ENCODE measurements at regions not wholly inside any gene's neighbourhood (a gene's known extent, or its start where the extent isn't known, plus 50 kb on each side); places are given as distances from the start of the nearest gene placed in this dataset.

GRCh38 chr19:31145007-31145406, 204.2 kb downstream of the TSHZ3 start:
- Histone ChIP-seq H3K4me1 (ENCODE audit: control insufficient read depth in 1 of 2, insufficient read depth in 2 of 2, low read length in 2 of 2) (no peaks in the 10 kb centered on the region), H3K36me3 (ENCODE audit: control insufficient read depth in 1 of 2, insufficient read depth in 2 of 2, low read length in 2 of 2) (no peaks in the 10 kb centered on the region), H3K9ac (ENCODE audit: low read depth in 1 of 2, low read length in 2 of 2) (no peak overlapping the region), H3K9me3 (ENCODE audit: control insufficient read depth in 1 of 2, low read length in 2 of 2) (no peaks in the 10 kb centered on the region), H3K27ac (ENCODE audit: low read depth, low read length) (no peak overlapping the region), H3K4me3 (ENCODE audit: low read depth in 1 of 2, low read length in 2 of 2) (no peak overlapping the region), H3K27me3 (ENCODE audit: control insufficient read depth in 1 of 2, insufficient read depth in 2 of 2, low read length in 2 of 2) (no peaks in the 10 kb centered on the region)

GRCh38 chr19:31144075-31144870, 205.0 kb downstream of the TSHZ3 start:
- Histone ChIP-seq H3K27me3 (ENCODE audit: control insufficient read depth in 1 of 2, insufficient read depth in 2 of 2, low read length in 2 of 2) (no peaks in the 10 kb centered on the region), H3K9me3 (ENCODE audit: control insufficient read depth in 1 of 2, low read length in 2 of 2) (no peaks in the 10 kb centered on the region), H3K4me1 (ENCODE audit: control insufficient read depth in 1 of 2, insufficient read depth in 2 of 2, low read length in 2 of 2) (no peaks in the 10 kb centered on the region), H3K36me3 (ENCODE audit: control insufficient read depth in 1 of 2, insufficient read depth in 2 of 2, low read length in 2 of 2) (no peaks in the 10 kb centered on the region), H3K27ac (ENCODE audit: low read depth, low read length) (no peak overlapping the region), H3K9ac (ENCODE audit: low read depth in 1 of 2, low read length in 2 of 2) (no peak overlapping the region), H3K4me3 (ENCODE audit: low read depth in 1 of 2, low read length in 2 of 2) (no peak overlapping the region)

- Histone ChIP-seq H3K27me3 (ENCODE audit: control insufficient read depth in 1 of 2, insufficient read depth in 2 of 2, low read length in 2 of 2) (no peaks in the 10 kb centered on the region), H3K36me3 (ENCODE audit: control insufficient read depth in 1 of 2, insufficient read depth in 2 of 2, low read length in 2 of 2) (no peaks in the 10 kb centered on the region), H3K4me1 (ENCODE audit: control insufficient read depth in 1 of 2, insufficient read depth in 2 of 2, low read length in 2 of 2) (no peaks in the 10 kb centered on the region), H3K27ac (ENCODE audit: low read depth, low read length) (no peak overlapping the region), H3K4me3 (ENCODE audit: low read depth in 1 of 2, low read length in 2 of 2) (no peak overlapping the region), H3K9me3 (ENCODE audit: control insufficient read depth in 1 of 2, low read length in 2 of 2) (no peaks in the 10 kb centered on the region), H3K9ac (ENCODE audit: low read depth in 1 of 2, low read length in 2 of 2) (no peak overlapping the region)
Measured at GRCh38 chr19:31141301-31141700, 207.9 kb downstream of the TSHZ3 start.

- H3K36me3 ChIP-seq (ENCODE audit: control insufficient read depth in 1 of 2, insufficient read depth in 2 of 2, low read length in 2 of 2): no peaks in the 10 kb centered on the region
- no peaks in the 10 kb centered on the region for H3K4me1 ChIP-seq (ENCODE audit: control insufficient read depth in 1 of 2, insufficient read depth in 2 of 2, low read length in 2 of 2)
- no peak overlapping the region for H3K4me3 ChIP-seq (ENCODE audit: low read depth in 1 of 2, low read length in 2 of 2)
- no peak overlapping the region for H3K27ac ChIP-seq (ENCODE audit: low read depth, low read length)
- H3K9ac ChIP-seq (ENCODE audit: low read depth in 1 of 2, low read length in 2 of 2): no peak overlapping the region
- no peaks in the 10 kb centered on the region for H3K9me3 ChIP-seq (ENCODE audit: control insufficient read depth in 1 of 2, low read length in 2 of 2)
- H3K27me3 ChIP-seq (ENCODE audit: control insufficient read depth in 1 of 2, insufficient read depth in 2 of 2, low read length in 2 of 2): no peaks in the 10 kb centered on the region
Measured at GRCh38 chr19:31140717-31141116, 208.5 kb downstream of the TSHZ3 start.

- H3K36me3 ChIP-seq (ENCODE audit: control insufficient read depth in 1 of 2, insufficient read depth in 2 of 2, low read length in 2 of 2): no peaks in the 10 kb centered on the region
- no peaks in the 10 kb centered on the region for H3K4me1 ChIP-seq (ENCODE audit: control insufficient read depth in 1 of 2, insufficient read depth in 2 of 2, low read length in 2 of 2)
- no peak overlapping the region for H3K27ac ChIP-seq (ENCODE audit: low read depth, low read length)
- H3K9ac ChIP-seq (ENCODE audit: low read depth in 1 of 2, low read length in 2 of 2): no peak overlapping the region
- no peaks in the 10 kb centered on the region for H3K27me3 ChIP-seq (ENCODE audit: control insufficient read depth in 1 of 2, insufficient read depth in 2 of 2, low read length in 2 of 2)
- no peaks in the 10 kb centered on the region for H3K9me3 ChIP-seq (ENCODE audit: control insufficient read depth in 1 of 2, low read length in 2 of 2)
- H3K4me3 ChIP-seq (ENCODE audit: low read depth in 1 of 2, low read length in 2 of 2): no peak overlapping the region
Measured at GRCh38 chr19:31139871-31140505, 209.2 kb downstream of the TSHZ3 start.

GRCh38 chr19:31138077-31138476, 211.2 kb downstream of the TSHZ3 start:
- Histone ChIP-seq H3K9ac (ENCODE audit: low read depth in 1 of 2, low read length in 2 of 2) (no peak overlapping the region), H3K4me1 (ENCODE audit: control insufficient read depth in 1 of 2, insufficient read depth in 2 of 2, low read length in 2 of 2) (no peaks in the 10 kb centered on the region), H3K27me3 (ENCODE audit: control insufficient read depth in 1 of 2, insufficient read depth in 2 of 2, low read length in 2 of 2) (no peaks in the 10 kb centered on the region), H3K36me3 (ENCODE audit: control insufficient read depth in 1 of 2, insufficient read depth in 2 of 2, low read length in 2 of 2) (no peaks in the 10 kb centered on the region), H3K27ac (ENCODE audit: low read depth, low read length) (no peak overlapping the region), H3K9me3 (ENCODE audit: control insufficient read depth in 1 of 2, low read length in 2 of 2) (no peaks in the 10 kb centered on the region), H3K4me3 (ENCODE audit: low read depth in 1 of 2, low read length in 2 of 2) (no peak overlapping the region)

GRCh38 chr19:31135841-31136240, 213.4 kb downstream of the TSHZ3 start:
- no peaks in the 10 kb centered on the region for H3K9me3 ChIP-seq (ENCODE audit: control insufficient read depth in 1 of 2, low read length in 2 of 2)
- no peaks in the 10 kb centered on the region for H3K4me1 ChIP-seq (ENCODE audit: control insufficient read depth in 1 of 2, insufficient read depth in 2 of 2, low read length in 2 of 2)
- no peaks in the 10 kb centered on the region for H3K27me3 ChIP-seq (ENCODE audit: control insufficient read depth in 1 of 2, insufficient read depth in 2 of 2, low read length in 2 of 2)
- no peaks in the 10 kb centered on the region for H3K36me3 ChIP-seq (ENCODE audit: control insufficient read depth in 1 of 2, insufficient read depth in 2 of 2, low read length in 2 of 2)
- no peak overlapping the region for H3K4me3 ChIP-seq (ENCODE audit: low read depth in 1 of 2, low read length in 2 of 2)
- H3K9ac ChIP-seq (ENCODE audit: low read depth in 1 of 2, low read length in 2 of 2): no peak overlapping the region
- H3K27ac ChIP-seq (ENCODE audit: low read depth, low read length): no peak overlapping the region

GRCh38 chr19:31132753-31133110, 216.5 kb downstream of the TSHZ3 start:
- Histone ChIP-seq H3K4me3 (ENCODE audit: low read depth in 1 of 2, low read length in 2 of 2) (no peak overlapping the region), H3K9ac (ENCODE audit: low read depth in 1 of 2, low read length in 2 of 2) (no peak overlapping the region), H3K27ac (ENCODE audit: low read depth, low read length) (no peak overlapping the region), H3K9me3 (ENCODE audit: control insufficient read depth in 1 of 2, low read length in 2 of 2) (no peaks in the 10 kb centered on the region), H3K27me3 (ENCODE audit: control insufficient read depth in 1 of 2, insufficient read depth in 2 of 2, low read length in 2 of 2) (no peaks in the 10 kb centered on the region), H3K4me1 (ENCODE audit: control insufficient read depth in 1 of 2, insufficient read depth in 2 of 2, low read length in 2 of 2) (no peaks in the 10 kb centered on the region), H3K36me3 (ENCODE audit: control insufficient read depth in 1 of 2, insufficient read depth in 2 of 2, low read length in 2 of 2) (no peaks in the 10 kb centered on the region)

- Histone ChIP-seq H3K27me3 (ENCODE audit: control insufficient read depth in 1 of 2, insufficient read depth in 2 of 2, low read length in 2 of 2) (no peaks in the 10 kb centered on the region), H3K9ac (ENCODE audit: low read depth in 1 of 2, low read length in 2 of 2) (no peak overlapping the region), H3K4me3 (ENCODE audit: low read depth in 1 of 2, low read length in 2 of 2) (no peak overlapping the region), H3K4me1 (ENCODE audit: control insufficient read depth in 1 of 2, insufficient read depth in 2 of 2, low read length in 2 of 2) (no peaks in the 10 kb centered on the region), H3K36me3 (ENCODE audit: control insufficient read depth in 1 of 2, insufficient read depth in 2 of 2, low read length in 2 of 2) (no peaks in the 10 kb centered on the region), H3K9me3 (ENCODE audit: control insufficient read depth in 1 of 2, low read length in 2 of 2) (no peaks in the 10 kb centered on the region), H3K27ac (ENCODE audit: low read depth, low read length) (no peak overlapping the region)
Measured at GRCh38 chr19:31128291-31128690, 220.9 kb downstream of the TSHZ3 start.

- no peaks in the 10 kb centered on the region for H3K4me1 ChIP-seq (ENCODE audit: control insufficient read depth in 1 of 2, insufficient read depth in 2 of 2, low read length in 2 of 2)
- no peaks in the 10 kb centered on the region for H3K36me3 ChIP-seq (ENCODE audit: control insufficient read depth in 1 of 2, insufficient read depth in 2 of 2, low read length in 2 of 2)
- H3K4me3 ChIP-seq (ENCODE audit: low read depth in 1 of 2, low read length in 2 of 2): no peak overlapping the region
- H3K27ac ChIP-seq (ENCODE audit: low read depth, low read length): no peak overlapping the region
- H3K9ac ChIP-seq (ENCODE audit: low read depth in 1 of 2, low read length in 2 of 2): no peak overlapping the region
- H3K9me3 ChIP-seq (ENCODE audit: control insufficient read depth in 1 of 2, low read length in 2 of 2): no peaks in the 10 kb centered on the region
- no peaks in the 10 kb centered on the region for H3K27me3 ChIP-seq (ENCODE audit: control insufficient read depth in 1 of 2, insufficient read depth in 2 of 2, low read length in 2 of 2)
Measured at GRCh38 chr19:31127134-31127967, 221.9 kb downstream of the TSHZ3 start.
